Tibial nerve (tissue), 4 donors: ENCODE measurements at regions not wholly inside any gene's neighbourhood (a gene's known extent, or its start where the extent isn't known, plus 50 kb on each side); places are given as distances from the start of the nearest gene placed in this dataset.

ENCODE experiments used
- CTCF ChIP-seq, 5 experiments: fragments of 200-600 bp in 3 of 5; fragments of 450-650 bp in 2 of 5; sonication (generic) in 3 of 5; IDR thresholded peaks; one replicate each; pipeline ENCODE4 v1.5.1; 2016 to 2019; ENCODE audit warnings: antibody characterized with exemption in 5 of 5, mild to moderate bottlenecking in 3 of 5, moderate library complexity in 2 of 5
- EP300 ChIP-seq, 2 donors: sonication (generic); formaldehyde crosslinking; IDR thresholded peaks; one replicate each; pipeline ENCODE4 v1.6.1; 2017; ENCODE audit warnings: antibody characterized with exemption in 2 of 2, mild to moderate bottlenecking in 1 of 2
- POLR2A ChIP-seq, 2 donors: fragments of 450-650 bp; IDR thresholded peaks; one replicate each; pipeline ENCODE4 v1.6.1; 2017; ENCODE audit warnings: antibody characterized with exemption in 2 of 2, mild to moderate bottlenecking in 2 of 2, moderate library complexity in 2 of 2

GRCh38 chr2:235328991-235329390 is 164.9 kb upstream of the AGAP1 start:
- TF ChIP-seq CTCF (IDR thresholded peaks at IDR 0.05) (no peak), POLR2A (IDR thresholded peaks at IDR 0.05) (no peak), EP300 (IDR thresholded peaks at IDR 0.05) (no peak)
